ENCODE measurements at regions not wholly inside any gene's neighbourhood (a gene's known extent, or its start where the extent isn't known, plus 50 kb on each side); places are given as distances from the start of the nearest gene placed in this dataset.

DNA sequence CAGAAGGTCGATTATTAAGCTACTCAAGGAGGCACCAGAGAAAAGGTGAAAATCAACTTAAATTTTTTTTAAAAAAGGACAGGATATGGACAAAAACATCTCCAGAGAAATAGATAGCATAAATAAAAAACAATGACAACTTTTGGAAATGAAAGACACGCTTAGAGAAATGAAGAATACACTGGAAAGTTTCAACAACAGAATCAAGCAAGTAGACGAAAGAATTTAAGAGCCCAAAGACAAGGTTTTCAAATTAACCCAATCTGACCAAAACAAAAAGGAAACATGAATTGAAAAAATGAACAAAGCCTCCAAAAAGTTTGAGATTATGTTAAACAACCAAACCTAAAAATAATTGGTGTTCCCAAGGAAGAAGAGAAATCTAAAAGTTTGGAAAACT is 191.1 kb upstream of the BMP4 start:
- no peak overlapping the region for H3K4me3 ChIP-seq (ENCODE audit: low read depth, low read length)
- DNase-seq (ENCODE audit: low read depth), result no peak
- no peak for TF ChIP-seq CTCF (IDR thresholded peaks at IDR 0.05; ENCODE audit: low read depth, low read length, missing control alignments)

DNA sequence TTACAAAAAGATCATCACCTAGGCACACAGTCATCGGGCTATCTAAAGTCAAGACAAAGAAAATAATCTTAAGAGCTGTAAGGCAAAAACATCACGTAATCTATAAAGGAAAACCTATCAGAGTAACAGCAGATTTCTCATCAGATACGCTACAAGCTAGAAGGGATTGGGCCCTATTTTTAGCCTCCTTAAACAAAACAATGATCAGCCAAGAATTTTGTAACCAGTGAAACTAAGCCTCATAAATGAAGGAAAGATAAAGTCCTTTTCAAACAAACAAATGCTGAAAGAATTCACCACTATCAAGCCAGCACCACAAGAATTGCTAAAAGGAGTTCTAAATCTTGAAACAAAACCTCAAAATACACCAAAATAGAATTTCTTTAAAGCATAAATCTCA is 191.6 kb upstream of the BMP4 start:
- no peak for TF ChIP-seq CTCF (IDR thresholded peaks at IDR 0.05; ENCODE audit: low read depth, low read length, missing control alignments)
- no peak for DNase-seq (ENCODE audit: low read depth)

GRCh38 chr14:54152351-54152750 is 195.7 kb upstream of the BMP4 start:
- no peak for DNase-seq (ENCODE audit: low read depth)
- H3K4me3 ChIP-seq (ENCODE audit: low read depth, low read length), result no peak overlapping the region
- TF ChIP-seq CTCF (IDR thresholded peaks at IDR 0.05; ENCODE audit: low read depth, low read length, missing control alignments), result no peak

More for the DNA sequence above, 191.6 kb upstream of the BMP4 start:
- no peak overlapping the region for H3K4me3 ChIP-seq (ENCODE audit: low read depth, low read length)

DNA sequence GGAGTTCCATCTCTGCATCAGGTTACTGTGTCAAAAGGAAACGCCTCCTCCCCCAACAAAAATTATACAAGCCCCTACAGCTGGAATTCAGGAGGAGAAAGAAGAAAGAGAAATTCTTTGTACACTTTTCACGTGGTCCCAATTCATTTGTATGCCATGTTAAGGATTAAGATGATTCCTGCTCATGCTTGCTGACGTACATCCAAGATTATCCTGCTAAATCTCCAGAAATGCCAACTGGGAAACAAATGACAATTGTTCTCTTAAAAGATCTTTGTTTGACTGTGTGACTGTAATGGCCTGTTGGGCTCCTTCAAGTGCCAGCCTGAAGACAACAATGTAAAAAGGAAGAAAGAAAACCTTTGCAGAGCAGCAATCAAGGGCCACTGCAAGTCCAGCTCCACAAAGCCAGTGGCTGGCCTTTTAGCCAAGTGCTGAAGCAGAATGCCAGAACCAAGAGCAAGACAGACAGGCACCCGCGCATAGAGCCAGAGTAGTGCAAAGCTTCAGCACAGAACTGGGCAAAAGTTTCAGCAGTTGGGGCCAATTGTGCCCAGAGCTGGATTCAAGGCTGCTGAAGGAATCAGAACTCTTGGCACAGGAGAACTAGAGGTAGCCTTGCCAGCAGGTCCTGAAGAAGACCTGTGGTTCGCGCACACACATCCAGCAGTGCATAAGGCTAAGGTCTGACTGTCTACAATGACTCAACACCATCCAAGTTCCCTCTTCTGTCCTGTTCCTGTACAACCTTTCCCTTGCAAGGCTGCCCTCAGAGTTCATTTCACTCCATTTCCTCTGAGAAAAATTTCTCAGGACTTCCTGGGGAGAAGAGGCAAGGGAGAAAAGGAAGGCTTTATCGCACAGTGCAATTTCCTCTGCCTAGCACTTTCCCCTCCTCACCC is 209.7 kb upstream of the BMP4 start:
- DNase-seq (ENCODE audit: low read depth), result no peak
- no peak overlapping the region for H3K4me3 ChIP-seq (ENCODE audit: low read depth, low read length)
- no peak for TF ChIP-seq CTCF (IDR thresholded peaks at IDR 0.05; ENCODE audit: low read depth, low read length, missing control alignments)

- DNase-seq (ENCODE audit: low read depth), result no peak
- TF ChIP-seq CTCF (IDR thresholded peaks at IDR 0.05; ENCODE audit: low read depth, low read length, missing control alignments), result no peak
- no peak overlapping the region for H3K4me3 ChIP-seq (ENCODE audit: low read depth, low read length)
Measured at GRCh38 chr14:54168489-54168888, 211.9 kb upstream of the BMP4 start.

DNA sequence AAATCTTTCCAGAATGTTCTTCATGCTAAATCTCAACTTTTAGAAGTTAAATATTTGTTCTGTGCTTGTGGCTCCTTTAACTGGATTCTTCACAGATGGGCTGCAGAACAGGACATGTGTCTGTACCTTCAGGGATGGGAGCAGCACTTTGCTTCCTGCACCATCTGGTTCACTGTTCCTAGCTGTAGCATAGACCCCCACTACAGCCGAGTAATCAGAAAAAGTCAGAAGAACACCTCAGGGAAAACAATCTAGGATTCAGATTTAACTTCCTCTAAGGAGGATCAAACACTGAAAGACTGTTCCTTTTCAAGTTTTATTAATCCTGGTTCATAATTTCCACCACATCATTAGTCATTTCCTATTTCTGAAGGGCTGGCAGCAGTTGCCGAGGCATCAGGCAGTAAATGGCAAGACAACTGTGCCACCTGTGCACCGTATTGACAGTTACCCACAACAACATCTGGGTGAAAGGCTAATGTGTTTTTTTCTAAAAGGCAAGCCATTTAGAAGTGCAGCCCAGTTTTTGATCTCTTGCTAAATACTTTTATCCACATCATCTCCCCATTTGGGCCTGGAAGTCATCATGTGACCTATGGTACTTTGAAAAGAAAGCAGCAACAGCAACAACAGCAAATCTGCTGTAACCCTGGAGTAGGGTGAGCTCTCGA is 212.8 kb upstream of the BMP4 start:
- H3K4me3 ChIP-seq (ENCODE audit: low read depth, low read length), result no peak overlapping the region
- TF ChIP-seq CTCF (IDR thresholded peaks at IDR 0.05; ENCODE audit: low read depth, low read length, missing control alignments), result no peak
- DNase-seq (ENCODE audit: low read depth), result no peak

Measured in GM12864 (cell line).